ENCODE measurements at regions not wholly inside any gene's neighbourhood (a gene's known extent, or its start where the extent isn't known, plus 50 kb on each side); places are given as distances from the start of the nearest gene placed in this dataset.
"Not testable (repeated sequence)": the region's sequence is repeated elsewhere in the genome, so short reads cannot be mapped to it uniquely, and the experiment has no call there.

- DNase-seq, result no peak
These were observed 1203.4 kb downstream of the BRINP3 start for GRCh38 chr1:189274267-189274666.

DNA sequence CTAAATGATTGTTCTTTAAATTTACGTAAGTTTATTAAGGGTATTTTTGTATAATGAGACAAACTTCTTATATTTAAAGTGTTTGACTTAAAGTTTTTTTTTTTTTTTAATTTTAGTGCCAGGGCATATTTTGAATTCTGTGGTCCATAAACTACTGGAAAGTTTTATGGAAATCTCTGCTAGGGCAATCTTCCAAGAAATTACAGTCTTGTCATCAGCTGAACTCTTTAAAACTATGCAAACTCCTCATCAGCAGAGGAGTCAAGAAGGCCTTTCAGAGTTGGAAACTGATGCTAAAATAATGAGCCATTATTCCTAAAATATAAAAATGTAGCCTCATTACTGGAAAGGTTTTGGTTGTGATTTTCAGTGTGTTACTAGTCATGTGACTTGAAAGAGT, 1201.9 kb downstream of the BRINP3 start:
- DNase-seq, result no peak

DNA sequence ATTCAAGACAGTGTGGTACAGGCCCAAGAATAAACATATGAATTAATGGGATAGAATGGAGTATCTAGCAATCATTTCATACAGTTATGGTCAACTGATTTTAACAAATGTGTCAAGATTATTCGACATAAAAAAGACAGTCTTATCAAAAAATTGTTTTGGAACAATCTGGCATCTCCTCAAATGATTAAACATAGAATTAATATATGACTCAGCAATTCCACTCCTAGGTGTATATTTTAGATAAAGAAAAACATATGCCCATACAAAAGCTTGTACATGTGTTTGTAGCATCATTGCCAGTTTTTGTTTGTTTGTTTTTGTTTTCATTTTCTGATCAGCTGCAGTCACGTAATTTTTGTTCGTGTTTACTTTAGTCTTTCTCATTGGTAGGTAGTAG, 1188.3 kb downstream of the BRINP3 start:
- DNase-seq, result no peak

DNA sequence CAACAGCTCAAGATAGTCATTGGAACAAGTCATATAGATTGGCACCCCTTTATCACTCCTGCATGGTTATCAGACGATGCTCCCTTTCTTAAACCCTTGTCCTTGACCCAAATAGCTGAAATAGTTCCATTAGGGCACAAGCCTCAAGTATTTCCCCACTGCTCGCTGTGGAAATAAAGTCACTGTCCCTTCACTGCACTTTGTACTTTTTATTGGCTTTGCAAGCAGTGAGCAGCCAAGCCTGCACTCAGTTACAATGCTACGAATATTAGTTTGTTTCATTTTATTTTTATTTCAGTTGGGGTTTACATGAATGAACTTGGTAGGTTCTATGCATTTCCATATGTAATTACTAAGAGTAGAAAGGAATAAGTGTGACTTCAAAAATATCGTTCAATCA, 1176.4 kb downstream of the BRINP3 start:
- no peak for DNase-seq

GRCh38 chr1:189305279-189305678, 1172.4 kb downstream of the BRINP3 start:
- DNase-seq, result no peak

DNA sequence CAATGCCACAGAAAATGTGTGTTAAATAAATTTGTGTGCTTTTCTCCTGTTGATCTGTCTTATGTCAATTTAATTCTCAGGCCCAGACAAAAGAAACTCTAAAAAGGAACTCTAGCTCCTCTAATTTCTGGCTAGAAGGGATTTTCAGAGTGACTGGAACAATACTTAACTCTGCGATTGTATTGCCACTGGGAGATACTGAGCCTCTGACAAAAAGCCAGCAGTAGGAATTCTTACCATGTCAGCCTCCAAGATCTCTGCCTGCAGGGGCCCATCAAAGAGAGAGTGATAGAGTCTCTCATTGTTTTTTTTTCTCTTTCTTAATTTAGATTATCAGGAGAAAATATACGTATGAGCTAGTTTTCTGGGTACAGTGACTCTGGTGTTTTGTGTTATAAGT, 1165.7 kb downstream of the BRINP3 start:
- no peak for DNase-seq

- no peak for DNase-seq
These were observed 1165.2 kb downstream of the BRINP3 start for GRCh38 chr1:189312499-189312898.

- DNase-seq, result no peak
These were observed 1164.2 kb downstream of the BRINP3 start for GRCh38 chr1:189313488-189313887.

DNA sequence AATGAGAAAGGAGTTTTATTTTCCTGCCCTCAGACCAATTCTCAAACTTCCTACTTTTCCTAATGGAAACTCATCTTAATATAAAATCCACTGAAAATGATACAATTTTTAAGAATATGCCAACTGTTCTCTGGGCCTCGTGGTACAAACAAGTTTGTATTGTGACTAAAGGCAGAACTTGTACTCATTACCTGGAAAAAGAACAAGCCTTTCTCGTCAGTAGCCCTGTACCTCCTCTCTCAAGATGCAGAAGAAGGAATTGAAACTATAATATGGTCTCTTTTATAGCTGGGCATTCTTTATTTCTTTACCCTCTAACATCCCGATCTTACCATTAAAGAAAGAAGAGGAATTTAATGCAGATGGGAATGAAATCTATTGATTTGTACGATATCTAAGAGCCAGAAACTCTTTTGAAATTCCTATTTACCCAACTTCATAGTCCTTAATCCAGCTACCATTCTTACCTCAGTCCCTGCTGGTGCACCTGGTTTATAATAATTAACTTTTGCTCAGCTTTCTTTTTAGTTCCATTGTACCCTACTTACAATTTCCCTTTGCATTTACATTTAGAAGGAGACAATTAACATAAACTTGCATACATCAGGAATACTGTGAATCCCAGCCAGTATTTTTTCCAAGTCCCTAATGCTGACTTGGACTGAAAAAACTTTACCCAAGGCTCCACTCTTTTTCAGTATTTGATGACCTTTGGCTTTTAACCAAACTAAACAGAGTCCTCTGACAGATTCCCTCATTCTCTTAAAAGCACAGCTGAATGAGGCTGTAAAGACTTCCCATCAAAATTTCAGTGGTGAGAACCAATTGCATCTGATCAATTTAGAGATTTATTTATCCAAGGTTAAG, 1162.4 kb downstream of the BRINP3 start:
- DNase-seq, result no peak

DNA sequence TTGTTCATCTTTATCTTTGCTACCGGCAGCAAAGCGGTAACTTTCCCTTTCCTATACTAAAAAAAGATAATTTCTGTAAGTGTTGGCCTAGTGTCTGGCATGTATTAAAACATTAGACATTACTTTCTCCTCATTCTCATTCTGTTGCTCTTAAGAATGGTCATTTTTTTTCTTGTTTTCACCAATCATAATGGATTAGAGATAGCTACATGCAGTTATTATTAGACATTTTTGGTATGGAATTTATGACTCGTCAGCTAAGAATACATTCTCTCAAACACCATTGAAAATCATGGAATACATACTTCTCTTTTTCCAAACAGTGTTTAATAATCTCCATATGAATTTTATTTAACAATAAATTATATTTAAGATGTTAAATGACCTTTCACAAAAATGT, 1154.6 kb downstream of the BRINP3 start:
- no peak for DNase-seq

GRCh38 chr1:189331071-189331470, 1146.6 kb downstream of the BRINP3 start:
- not testable (repeated sequence) for DNase-seq

GRCh38 chr1:189336115-189337100, 1141.3 kb downstream of the BRINP3 start:
- DNase-seq, result no peak

DNA sequence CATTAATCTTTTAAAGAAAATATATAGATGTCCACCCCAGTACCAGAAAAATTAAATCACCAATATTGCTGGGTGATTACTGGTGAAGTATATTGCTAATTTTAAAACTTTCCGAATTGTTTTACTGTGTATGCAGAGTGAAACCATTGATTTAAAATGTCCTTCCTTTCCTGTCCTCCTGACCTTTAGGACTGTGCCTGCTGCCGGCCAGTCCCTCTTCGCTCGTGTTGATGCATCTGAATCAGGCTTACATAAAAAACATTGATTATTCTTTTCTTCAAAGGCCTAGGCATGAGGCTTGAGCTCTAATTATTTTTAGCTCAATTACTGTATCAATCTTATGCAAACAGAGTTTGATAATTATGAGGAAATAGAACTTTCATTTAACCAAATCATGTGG, 1128.1 kb downstream of the BRINP3 start:
- no peak for DNase-seq

- DNase-seq, result no peak
These were observed 1126.6 kb downstream of the BRINP3 start for GRCh38 chr1:189350983-189351616.

DNA sequence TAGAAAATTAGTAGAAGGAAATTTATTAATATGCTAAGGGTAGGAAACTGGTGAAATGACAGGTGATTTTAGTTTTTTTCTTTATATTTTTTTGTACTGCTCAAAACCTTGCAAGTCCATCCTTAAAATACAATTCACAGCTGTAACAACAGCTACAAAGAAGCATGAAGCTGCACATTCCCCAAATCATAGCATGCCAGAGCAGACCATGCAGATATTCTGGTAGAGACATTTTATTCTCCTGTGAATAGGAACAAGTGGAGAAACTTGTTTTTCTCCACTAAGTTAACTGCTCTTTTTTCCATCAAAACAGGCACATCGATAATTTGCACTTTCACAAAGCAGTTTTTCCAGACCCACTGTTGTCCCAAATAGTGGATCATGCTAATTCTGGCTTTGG, 1125.7 kb downstream of the BRINP3 start:
- DNase-seq, result no peak

DNA sequence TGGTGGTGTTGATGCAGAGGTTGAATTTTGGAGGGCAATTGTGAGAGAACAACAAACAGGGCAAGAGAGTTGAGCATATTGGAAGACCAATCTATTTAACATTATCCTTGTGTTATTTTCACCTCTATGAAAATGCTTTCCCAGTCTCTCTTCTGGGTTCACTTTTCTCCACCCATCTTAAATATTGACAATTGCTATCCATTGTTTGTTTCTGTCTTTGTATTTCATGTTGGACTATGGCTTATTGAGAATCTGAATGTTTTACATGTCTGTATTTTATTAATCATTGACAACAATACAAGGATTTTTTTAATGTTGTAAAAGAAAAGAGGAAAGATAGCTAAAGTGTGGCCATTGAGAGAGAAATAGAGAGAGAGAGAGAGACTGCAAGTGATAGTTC, 1121.5 kb downstream of the BRINP3 start:
- DNase-seq, result no peak

DNA sequence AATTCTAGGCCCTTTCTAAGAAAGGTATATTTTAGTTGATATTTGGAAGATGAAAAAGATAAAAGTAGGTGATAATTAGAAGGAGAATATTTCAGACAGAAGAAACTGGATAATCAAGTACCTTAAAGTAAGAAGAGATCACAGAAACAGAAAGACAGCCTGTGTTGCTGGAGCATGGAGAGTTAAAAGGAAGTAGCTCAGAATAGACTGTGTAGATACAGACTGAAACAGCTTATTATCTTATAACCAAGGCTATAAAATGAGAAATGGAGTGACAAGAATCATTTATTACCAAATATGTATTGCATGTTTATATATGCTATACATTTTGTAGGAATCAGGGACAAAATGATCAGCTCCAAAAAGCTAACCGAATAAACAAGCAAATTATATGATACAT, 1120.3 kb downstream of the BRINP3 start:
- DNase-seq, result no peak

DNA sequence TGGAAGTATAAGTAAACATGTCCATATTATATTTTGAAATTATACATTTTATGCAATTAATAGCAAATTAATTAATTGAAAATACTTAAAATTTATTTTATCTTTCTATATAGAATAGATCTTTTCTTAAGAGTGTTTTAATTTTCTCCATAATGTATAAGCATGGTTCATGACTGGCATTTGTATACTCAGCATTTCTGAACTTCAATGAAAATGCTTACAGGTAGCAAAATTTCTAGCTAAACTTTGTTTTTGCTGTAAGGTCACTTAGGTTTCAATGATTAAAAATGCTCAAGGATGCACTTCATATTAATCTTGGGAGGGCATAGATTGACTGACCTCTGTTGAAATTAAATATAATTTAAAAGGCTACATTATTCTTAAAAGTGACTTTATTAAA, 1108.1 kb downstream of the BRINP3 start:
- DNase-seq, result no peak

DNA sequence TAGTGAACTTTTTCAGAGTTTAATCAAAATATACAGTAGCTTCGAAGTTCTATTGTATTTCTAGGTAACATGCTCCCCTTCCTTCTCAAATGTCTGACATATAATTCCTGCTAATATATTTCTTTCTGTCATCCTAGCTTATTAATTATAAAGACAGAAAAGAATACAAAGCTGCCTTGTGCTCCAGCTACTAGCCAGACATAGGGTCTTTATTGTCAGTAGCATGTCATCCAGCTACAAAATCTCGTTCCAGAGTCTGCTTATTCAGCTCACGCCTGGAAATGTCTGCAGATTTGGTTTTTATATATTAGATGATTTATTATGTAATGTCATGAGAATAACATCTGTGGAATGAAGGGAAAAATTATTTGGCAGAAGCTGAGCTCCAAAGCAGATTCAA, 1102.8 kb downstream of the BRINP3 start:
- DNase-seq, result no peak

DNA sequence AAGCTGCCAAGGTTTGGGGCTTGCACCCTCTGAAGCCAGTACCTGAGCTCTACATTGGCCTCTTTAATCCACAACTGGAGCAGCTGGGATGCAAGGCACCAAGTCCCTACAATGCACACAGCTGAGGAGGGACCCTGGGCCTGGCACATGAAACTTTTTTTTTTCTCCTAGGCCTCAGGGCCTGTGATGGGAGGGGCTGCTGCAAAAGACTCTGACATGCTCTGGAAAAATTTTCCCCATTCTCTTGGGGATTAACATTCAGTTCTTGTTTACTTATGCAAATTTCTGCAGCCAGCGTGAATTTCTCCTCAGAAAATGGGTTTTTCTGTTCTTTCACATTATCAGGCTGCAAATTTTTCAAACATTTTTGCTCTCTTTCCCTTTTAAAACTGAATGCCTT, 1072.2 kb downstream of the BRINP3 start:
- no peak for DNase-seq

DNA sequence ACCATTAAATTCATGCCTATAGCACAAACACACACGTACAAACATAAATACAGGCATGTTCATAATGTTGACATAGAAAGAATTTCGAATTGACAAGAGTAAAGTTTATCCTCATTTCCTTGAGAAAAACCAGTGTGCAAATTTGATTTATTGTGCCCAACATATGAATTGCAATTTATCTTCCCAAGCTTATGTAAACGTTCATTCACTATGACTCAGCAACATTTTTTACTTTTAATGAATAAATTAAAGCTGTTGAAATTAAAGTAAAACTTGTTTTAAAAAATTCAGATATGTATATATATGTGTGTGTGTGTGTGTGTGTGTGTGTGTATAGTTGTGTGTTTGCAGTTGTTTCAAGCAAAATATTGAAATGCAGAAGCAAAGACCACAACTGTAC, 1067.9 kb downstream of the BRINP3 start:
- no peak for DNase-seq

DNA sequence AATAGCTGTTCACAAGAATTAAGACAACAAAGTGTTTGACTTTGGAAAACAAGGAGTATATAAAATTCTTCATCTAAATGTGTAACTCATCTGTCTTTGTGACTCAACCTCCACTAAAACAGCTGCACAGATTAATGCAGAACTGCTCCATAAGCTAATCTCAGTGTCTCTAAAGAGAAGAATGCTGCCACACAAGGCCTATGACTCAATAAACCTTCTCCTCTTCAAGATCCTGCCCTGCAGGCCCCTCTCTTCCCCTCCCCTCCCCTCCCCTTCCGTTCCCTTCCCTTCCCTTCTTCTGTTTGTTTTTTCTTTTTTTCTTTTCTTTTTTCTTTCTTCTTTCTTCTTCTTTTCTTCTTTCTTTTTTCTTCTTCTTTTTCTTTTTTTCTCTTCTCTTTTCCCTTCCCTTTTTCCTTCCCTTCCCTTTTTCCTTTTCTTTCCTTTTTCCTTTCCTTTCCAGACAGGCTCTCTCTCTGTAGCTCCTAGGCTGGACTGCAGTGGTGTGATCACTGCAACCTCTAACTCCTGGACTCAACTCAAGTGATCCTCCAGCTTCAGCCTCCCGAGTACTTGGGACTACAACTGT, 1052.8 kb downstream of the BRINP3 start:
- no peak for DNase-seq

GRCh38 chr1:189429610-189430009, 1048.1 kb downstream of the BRINP3 start:
- DNase-seq, result no peak

Measured in dermis blood vessel endothelial cell (primary cell).